NCI-H1694 (cell line): ENCODE measurements at regions not wholly inside any gene's neighbourhood (a gene's known extent, or its start where the extent isn't known, plus 50 kb on each side); places are given as distances from the start of the nearest gene placed in this dataset.

Experiments
- DNase-seq: peaks from one replicate; lab custom pipeline; 2025; lab: John Stamatoyannopoulos, UW

DNA sequence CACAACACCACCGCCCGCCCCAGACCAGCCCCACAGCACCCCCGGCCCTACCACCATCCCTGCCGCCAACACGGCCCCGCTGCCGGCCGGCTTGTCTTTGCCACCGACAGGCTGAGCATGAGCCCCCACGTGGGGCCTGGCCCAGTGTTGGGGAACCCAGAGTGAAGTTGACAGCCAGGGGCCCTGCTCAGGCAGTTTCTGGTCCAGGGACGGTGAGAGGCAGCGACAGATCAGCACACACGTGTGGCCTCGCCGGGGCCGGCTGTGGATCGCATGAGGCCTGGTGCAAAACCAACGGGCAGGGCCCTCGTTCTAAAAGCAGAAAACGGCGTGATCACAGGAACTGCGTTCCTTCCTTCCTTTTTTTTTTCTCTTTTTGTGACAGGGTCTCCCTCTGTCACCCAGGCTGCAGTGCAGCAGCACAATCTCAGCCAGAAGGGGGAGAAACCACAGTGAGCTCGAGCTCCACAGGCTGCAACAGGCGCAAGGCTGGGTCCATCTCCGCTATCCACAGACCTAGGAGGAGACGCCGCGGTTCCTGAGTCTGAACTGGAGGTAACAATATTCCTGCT is 50.5 kb upstream of the FBRSL1 start:
- DNase-seq: no peak

DNA sequence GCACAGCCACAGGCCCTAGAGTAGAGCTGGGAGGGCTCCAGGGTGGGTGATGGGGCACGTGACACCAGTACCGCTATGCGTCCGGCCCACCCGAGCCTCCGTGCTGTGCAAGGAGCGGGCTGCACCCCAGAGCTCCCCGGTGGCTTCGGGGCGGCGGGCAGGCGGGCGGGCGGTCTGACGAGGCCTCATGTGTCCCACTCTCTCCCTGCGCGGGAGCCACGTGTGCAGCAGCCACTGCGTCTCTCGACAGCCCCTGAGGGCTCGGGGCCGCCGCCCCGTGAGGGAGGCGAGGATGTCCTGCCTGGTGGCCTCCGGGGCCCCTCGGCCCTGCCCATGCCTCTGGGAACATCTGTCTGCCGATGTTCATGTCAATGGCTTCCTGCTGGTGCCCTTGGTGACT is 51.2 kb upstream of the FBRSL1 start:
- no peak for DNase-seq

DNA sequence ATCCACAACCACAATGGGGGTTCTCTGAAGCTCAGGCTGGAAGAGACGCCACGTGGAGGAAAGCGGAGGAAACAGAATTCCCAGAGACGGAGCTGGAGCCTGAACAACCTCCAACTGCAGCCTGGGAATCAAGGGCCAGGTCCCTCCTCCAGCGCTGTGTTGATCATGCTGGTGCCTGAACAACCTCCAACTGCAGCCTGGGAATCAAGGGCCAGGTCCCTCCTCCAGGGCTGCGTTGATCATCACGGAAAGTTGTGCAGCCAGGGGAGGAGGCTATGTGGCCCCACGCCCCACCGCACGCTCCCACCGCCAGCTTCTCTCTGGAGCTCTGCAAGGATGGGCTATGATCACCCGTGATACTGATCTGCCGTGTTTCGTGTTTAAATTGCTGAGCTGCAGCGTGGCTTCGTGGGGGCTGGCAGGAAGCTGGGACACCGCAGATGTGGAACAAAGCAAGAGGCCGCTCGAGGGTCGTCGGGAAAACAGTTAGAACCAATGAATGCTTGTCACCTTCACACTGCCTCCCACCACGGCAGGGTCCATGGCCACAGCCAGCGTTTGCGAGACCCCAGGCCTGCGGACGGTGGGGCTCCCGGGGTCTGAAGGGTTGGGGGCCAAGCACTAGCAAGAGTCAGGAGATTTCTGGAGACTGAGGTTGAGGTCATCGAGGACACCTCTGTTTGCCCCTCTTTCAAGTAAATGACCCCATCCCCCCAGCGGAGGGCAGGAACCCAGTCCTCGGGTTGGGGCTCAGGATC is 51.8 kb upstream of the FBRSL1 start:
- DNase-seq: no peak

DNA sequence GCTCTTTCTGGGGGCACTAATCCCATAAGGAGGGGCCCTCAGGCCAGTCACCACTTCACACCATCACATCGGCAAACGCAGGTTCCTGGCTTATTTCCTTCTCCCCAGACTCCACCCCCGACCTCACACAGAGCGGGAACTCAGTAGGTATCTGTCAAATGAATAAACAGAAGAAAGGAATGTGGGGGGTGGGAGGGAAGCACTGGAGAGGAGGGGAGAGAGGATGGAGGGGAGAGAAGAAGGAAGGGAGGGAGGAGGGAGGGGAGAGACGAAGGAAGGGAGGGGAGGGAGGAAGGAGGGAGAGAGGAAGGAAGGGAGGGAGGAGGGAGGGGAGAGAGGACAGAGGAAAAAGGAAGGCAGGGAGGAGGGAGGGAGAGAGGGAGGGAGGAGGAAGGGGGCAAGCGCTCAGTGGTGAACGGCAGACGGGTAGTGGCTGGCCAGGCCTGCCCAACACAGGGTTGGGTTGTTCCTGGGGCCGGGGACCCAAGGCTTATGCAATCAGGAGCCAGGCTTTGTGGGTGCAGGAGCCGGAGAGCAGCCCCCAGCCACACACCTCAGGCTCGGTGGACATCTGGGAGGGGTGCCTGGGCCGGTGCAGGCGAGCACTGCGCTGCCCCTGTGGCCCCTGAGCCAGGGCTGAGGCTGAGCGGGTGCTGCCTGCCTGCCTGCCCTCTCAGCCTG is 52.6 kb upstream of the FBRSL1 start:
- no peak for DNase-seq

DNA sequence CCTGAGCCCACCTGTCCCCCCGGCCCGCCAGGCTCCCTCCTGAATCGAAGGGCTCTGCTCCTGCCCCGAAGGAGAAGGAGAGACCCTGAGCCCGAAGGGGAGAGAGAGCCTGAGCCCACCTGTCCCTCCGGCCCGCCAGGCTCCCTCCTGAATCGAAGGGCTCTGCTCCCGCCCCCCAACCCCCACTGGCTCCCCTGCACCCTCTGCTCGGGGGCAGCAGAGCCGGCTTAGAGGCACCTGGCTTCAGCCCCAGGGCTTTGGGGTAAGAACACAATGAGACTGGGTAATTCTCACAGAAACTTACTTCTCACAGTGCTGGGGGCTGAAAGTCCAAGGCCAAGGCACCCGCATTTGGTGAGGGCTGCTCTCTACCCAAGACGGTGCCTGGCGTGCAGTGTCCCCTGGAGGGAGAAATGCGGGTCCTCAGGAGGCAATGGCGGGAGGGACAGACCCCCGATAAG is 53.1 kb upstream of the FBRSL1 start:
- no peak for DNase-seq

DNA sequence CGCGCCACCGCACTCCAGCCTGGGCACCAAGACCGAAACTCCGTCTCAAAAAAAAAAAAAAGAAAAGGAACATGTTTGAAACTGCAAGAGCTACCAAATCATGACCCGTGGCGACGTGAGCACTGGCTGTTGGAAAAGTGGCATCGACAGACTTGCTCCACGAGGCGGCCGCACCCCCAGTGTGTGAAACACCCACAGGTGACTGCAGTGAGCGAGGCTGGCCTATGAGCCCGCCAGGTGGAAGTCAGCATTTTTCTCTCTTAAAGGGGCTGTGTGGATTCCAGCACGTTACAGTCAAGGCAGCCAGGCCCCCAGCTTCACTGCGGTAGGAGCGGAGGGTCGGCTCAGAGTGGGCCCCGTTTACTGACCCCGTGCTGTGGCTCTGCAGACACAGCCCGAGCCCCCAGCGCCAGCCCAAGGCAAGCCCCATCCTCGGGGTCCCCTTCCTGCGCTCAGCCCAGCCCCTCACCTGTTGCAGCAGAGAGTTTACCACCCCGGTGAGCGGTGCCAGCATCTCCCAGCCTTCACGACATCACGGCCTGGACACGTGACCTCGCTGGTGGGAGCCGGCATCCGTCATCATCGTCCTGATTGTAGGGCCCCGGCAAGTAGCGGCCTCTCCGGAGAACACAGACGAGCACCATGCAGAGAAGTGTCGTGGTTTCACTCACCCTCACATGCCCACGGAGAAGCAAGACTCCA is 54.3 kb upstream of the FBRSL1 start:
- no peak for DNase-seq

DNA sequence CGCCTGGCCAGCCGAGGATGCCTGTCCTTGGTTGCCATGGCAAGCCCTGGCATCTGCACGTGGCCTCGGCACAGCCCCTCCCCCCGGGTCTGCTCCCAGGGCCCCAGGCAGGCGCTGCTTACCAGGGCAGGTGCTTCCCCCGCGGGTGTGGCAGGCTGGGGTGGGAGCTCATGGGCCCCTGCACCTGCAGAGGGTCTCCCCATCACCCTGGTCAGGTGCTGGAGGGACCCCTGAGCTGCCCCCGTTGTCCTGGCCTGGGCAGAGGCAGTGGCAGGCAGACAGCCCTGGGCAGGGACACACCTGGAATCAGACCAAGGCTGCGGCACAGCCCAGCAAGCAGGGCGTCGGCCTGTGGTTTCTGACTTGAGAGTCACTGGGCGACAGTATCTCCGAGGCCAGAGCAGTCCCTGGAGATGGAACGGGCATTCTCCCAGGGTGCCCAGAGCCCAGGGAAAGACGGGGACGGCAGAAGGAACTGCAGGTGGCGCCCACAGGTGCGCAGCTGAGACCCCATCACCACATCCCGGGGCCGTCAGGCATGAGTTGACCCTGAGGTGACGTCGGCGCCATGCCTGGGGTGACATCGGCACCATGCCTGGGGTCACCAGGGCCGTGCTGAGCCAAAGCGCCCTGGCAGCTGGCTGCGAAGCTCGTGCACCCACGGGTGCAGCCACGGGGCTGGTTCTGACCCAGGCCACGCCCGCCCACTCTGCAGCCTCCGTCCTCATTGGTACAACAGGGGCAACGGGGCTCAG is 56.1 kb upstream of the FBRSL1 start:
- no peak for DNase-seq

DNA sequence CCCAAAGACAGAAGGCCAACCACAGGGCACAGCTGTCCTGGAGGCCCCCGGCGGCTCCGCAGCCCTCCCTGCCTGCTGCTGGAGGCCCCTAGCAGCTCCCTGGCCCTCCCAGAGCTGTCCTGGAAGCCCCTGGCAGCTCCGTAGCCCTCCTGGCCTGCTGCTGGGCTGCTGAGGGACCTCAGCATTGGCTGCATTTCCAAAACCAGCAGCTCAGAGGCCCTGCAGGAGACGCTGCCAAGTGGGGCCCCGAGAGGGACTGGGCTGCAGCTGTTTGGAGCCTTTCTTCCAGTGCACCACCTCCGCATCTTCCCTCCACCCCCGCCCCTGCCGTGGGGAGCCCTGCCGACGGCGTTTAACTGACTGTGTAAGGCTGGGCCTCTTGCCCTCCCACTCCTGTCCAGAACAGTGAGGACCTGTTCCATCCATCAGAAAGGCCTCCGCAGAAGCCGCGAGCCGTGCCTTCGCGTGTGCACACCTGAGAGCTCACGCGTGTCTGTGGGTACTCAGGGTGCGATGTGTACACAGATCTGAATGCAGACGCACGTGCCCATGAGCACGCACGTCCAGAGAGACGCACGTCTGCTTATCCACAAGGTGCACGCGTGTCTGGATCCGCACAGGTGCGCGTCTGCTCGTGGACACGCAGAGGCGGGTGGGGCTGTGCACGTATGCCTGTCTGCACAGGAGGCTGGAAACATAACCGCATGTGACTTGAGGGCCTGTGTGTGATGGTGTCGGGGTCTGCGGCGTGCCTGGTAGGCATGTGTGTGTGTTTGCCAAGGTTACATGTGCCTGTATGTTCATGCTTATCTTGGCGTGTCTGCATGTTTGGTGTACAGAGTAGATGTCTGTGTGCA is 57.0 kb upstream of the FBRSL1 start:
- no peak for DNase-seq

DNA sequence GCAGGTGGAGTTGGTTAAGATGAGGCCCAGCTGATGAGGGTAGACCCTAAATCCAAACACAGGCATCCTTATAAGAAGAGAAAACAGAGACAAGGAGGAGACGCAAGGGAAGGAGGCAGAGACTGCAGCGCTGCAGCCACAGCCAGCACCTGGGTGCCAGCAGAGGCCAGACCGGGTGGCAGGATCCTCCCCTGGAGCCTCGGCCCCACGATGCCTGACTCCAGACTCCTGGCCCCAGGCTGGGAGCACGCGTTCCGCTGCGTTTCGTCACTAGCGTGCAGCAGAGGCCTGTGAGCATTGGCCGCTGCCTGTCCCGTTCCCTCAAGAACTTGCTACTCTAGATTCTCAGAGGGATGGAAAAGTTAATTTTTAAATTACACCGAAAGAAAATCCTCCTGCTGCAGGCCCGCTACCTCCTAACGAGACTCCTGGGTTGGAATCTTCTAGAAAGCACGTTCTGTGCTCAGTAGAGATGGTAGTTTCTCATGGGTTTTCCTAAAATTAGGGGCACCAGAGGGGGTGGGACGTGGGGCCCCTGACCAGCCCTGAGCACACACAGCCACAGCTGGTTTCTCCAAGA is 57.7 kb upstream of the FBRSL1 start:
- DNase-seq: no peak

DNA sequence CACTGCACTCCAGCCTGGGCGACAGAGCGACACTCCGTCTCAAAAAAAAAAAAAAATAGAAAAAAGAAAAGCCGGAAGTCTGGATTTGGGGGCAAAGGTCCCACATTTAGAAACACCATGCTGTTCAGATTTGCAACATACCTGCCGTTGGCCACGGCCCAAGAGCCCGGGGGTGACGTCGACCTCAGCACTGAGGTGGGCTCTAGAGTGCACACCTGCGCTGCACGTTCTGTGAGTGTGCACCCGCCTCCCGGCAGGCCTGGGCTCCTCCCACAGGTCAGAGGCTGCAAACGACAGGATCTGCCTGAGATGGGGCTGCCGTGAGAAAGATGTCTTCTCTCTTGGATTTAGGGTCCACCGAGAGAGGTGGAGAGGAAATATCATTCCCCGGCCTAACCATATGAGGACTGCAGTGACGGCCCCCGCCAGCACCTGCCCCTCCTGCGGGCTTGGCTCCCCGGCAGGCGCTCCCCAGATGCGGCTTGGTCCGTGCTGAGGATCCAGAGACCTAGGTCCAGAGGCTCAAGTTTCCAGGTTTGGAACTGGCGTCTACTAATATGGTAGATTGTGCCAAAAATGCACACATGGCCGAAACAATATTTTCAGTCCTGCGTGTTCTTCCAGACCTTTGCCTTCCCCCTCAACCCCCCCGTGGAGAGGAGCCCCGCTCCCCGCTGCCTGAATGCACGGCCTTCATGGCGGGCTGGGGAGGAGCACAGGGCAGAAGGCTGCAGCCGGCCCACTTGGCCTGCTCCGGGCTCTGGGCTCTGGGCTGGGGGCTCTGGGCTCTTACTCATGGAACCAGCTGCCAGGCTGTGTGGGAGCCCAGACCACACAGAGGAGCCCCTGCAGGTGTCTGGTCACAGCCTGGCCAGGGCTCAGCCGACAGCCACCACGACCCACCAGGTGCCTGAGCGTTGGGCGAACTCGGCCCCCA is 58.8 kb upstream of the FBRSL1 start:
- DNase-seq: no peak

DNA sequence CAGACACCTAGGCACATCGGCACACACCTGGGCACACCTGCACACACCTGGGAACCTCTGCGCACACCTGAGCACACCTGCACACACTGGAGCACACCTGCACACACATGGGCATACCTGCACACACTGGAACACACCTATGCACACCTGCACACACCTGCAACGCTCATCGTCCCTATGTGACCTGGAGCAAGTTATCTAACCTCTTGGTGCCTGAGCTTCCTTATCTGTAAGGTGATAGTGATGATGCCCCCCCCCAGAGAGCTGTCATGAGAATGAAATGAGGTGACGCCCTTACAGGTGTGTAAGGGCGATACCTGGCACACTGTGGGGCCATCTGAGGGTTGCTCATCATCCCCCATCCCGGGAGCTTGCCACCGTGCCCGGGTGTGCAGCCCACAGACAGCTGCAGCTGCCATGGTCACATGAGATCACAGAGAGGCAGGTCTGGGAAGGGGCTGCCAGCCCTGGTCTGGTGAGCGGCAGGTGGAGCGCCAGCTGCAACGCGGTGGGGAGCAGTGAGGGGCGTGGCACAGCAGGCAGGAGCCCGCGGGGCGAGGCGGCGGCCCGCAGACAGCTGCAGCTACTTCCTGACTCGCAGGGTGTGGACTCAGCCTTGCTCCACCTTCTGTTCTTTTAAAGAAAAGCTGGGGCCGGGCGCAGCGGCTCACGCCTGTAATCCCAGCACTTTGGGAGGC is 59.9 kb upstream of the FBRSL1 start:
- DNase-seq: peak; percentile 86

DNA sequence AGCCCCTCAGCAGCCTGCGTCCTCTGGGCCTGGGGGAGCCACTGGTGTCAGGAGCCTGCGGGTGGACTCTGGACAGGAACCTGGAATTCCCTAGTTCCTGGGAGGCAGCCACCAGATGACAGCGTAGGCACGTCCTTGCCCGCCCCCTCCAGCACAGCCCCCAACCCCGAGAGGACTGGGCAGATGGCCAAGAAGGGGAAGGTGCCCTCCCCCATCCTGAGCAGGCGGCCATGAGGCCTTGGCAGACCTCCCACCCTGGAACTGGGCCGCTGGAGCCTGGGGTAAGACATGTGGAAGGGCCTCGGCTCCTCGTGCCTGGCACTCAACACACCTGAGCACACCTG is 60.4 kb upstream of the FBRSL1 start:
- DNase-seq: peak; percentile 57

DNA sequence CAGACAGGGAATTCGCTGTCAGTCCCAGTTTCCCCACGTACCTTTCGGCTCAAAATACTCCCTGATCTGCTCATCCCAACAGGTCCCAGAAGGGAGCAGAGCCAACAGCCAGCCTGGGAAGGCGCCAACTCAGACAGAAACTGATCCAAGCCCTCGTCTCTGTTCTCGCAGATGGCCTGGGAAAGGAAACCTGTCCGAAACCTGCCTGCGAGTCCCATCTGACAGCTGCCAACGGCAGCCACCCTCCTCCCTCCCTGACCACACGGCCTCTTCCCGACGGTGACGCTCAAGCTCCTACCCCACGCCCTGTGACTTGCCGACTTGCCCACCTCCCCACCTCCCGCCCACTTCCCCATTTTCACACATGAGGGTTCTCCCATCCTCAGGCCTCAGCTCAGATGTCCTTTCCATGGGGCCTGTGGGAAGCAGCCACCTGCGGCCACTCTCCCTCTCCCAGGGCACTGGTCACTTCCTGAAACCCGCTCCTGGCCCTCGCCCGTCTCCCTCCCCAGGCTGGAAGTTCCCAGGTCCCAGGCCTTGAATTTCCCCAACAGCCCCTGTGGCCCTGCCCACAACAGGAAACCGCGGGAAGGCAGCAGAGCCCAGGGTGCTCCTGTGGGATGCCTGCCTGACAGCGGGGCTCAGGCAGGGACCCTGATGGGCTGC is 60.9 kb upstream of the FBRSL1 start:
- peak; percentile 56 for DNase-seq

DNA sequence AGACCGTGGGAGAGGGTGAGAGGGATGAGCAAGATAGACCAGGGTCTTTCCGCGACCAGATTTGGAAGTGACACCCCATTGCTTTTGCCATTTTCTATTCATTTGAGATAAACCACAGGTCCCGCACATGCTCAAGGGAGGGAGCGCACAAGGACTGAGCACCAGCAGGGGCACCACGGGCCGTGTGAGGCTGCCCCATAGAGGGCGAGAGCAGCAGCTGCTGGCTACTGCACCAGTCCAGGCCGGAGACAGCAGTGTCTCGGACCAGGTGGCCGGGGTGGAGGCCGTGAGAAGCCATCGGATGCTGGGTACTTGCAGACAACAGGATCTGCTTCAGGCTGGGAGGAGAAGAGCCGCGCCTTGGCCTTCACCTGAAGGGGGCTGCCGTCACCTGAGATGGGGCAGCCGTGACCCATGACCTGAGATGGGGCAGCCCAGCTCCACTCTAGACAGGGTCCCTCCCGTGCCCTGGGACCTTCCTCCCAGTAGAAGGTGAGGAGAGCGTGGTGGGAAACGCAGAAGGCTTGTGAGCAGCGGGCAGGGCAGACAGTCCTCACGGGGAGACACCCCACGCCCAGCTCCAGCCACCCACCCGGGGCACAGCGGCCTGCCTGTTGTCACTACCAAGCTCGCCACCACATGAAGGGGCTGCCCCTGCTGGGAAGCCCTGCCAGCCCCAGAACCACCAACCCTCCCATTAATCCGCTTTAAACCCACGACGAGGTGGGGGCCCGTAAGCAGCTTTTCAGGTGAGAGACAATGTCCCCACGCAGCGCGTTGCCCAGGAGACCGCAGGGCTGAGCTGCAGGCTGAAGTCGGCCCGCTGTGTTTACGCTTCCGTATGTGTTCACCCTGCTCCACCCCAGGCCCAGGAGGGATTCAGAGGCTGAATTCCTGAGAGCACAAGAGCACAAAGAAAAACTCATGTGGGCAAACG is 61.7 kb upstream of the FBRSL1 start:
- no peak for DNase-seq

DNA sequence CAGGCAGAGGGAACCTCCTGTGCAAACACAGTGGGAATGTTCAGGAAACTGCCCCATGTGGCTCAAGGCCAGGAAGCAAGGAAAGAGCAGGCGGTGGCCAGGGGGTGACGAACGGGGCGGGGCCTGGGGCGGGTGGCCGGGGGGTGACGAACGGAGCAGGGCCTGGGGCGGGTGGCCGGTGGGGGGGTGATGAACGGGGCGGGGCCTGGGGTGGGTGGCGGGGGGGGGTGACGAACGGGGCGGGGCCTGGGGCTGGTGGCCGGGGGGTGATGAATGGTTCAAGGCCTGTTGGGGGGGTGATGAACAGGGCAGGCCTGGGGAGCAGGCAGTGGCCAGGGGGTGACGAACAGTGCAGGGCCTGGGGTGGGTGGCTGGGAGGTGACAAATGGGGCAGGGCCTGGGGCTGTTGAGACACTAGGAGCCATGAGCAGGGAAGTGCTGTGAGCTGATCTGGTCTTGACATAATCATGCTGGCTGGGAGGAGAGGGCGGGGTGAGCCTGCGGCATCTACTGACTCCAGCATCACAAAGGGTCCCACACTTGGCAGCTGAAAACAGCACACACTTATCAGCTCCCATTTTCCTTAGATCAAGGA is 62.7 kb upstream of the FBRSL1 start:
- DNase-seq: no peak

DNA sequence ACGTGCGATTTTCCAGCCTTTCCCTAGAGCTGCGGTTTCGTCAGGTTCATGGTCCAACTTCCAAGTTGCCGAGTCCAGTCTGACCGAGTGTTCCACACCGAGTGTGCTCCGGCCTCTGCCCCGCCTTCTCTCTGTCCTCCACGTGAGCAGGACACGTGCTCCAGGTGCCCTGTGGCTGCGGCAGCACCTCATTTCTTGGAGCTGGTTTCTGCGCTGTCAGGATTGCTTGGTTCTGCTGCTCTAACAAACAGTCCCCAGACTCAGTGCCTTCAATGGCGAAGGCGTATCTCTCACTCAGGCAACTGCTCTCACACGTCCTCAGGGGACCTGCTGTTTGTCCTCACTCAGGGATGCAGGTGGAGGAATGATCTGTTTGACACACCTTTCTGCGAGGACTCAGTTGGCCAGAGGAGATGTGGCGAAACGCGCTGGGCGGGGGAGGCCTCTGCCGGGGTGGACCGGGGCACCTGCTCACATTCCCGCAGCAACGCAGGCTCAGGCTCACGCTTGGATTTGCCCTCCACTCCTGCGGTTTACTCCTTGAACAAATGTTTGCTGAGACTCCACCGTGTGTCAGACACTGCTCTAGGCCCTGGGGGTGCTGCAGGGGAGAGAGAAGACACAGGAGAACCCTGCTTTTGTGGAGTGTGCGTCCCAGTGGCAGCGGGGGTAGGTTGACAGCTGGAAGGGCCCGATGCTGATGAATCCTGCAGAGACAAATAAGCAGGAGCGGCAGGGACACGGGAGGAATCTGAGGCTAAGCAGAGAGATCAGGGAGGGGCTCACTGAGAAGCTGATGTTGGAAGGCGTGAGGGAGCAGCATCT is 63.4 kb upstream of the FBRSL1 start:
- DNase-seq: no peak
